Left lung (tissue), 4 donors: ENCODE measurements at regions not wholly inside any gene's neighbourhood (a gene's known extent, or its start where the extent isn't known, plus 50 kb on each side); places are given as distances from the start of the nearest gene placed in this dataset.

ENCODE experiments used
- ATAC-seq: fragments of 200-7000 bp; cut with Tn5 transposase; one replicate; pipeline ENCODE4 v1.9.1; 2020; ENCODE audit warnings: moderate library complexity
- DNase-seq, 4 donors: peaks; one replicate each; pipeline ENCODE4 v3.0.0-alpha.2; 2013 to 2020
- H3K27ac ChIP-seq, 2 donors: fragments of 200-600 bp; sonication (generic) in 1 of 2; one replicate each; pipeline versions ENCODE4 v1.5.0 to v1.8.0; 2020 to 2021
- H3K27me3 ChIP-seq, 2 donors: fragments of 200-600 bp; sonication (generic) in 1 of 2; one replicate each; pipeline versions ENCODE4 v1.5.0 to v1.8.0; 2020 to 2021
- H3K36me3 ChIP-seq, 2 donors: fragments of 200-600 bp; sonication (generic) in 1 of 2; one replicate each; pipeline versions ENCODE4 v1.5.0 to v1.8.0; 2020 to 2021
- H3K4me1 ChIP-seq, 2 donors: fragments of 200-600 bp; one replicate each; pipeline ENCODE4 v1.8.0; 2021
- H3K4me3 ChIP-seq, 2 donors: fragments of 200-600 bp; sonication (generic) in 1 of 2; one replicate each; pipeline versions ENCODE4 v1.5.0 to v1.8.0; 2020 to 2021; ENCODE audit warnings: mild to moderate bottlenecking in 1 of 2
- H3K9me3 ChIP-seq, 2 donors: fragments of 200-600 bp; sonication (generic) in 1 of 2; one replicate each; pipeline versions ENCODE4 v1.5.0 to v1.8.0; 2020 to 2021
- intact Hi-C, 2 donors: fragments of 100-400 bp; cut with DNase I; formaldehyde crosslinking; loops; one replicate each; pipeline versions ENCODE4 v1.11.2 to v1.14.2; 2022
- TF ChIP-seq, protein P1 (sequence below), 2 donors: fragments of 200-600 bp; sonication (generic) in 1 of 2; IDR thresholded peaks; one replicate each; pipeline versions ENCODE4 v1.5.0 to v1.8.0; 2021; ENCODE audit warnings: antibody characterized with exemption in 2 of 2
- donor health status: DM: no; HTN: yes; CAD: no.
- donor health status: DM: no; HTN: no; CAD: no.

GRCh38 chr18:44325903-44326635, 354.6 kb upstream of the SETBP1 start:
- Histone ChIP-seq H3K4me3 (no peak overlapping the region), H3K4me1 (no peaks in the 10 kb centered on the region), H3K27me3 (no peaks in the 10 kb centered on the region), H3K27ac (no peak overlapping the region), H3K36me3 (no peaks in the 10 kb centered on the region), H3K9me3 (peaks cover 0 to 2% of the 10 kb centered on the region in 2 donors)
- DNase-seq (peak in 2 of 4 donors; percentile 39 to 61), ATAC-seq (peak; percentile 54)
- TF ChIP-seq, protein P1, sequence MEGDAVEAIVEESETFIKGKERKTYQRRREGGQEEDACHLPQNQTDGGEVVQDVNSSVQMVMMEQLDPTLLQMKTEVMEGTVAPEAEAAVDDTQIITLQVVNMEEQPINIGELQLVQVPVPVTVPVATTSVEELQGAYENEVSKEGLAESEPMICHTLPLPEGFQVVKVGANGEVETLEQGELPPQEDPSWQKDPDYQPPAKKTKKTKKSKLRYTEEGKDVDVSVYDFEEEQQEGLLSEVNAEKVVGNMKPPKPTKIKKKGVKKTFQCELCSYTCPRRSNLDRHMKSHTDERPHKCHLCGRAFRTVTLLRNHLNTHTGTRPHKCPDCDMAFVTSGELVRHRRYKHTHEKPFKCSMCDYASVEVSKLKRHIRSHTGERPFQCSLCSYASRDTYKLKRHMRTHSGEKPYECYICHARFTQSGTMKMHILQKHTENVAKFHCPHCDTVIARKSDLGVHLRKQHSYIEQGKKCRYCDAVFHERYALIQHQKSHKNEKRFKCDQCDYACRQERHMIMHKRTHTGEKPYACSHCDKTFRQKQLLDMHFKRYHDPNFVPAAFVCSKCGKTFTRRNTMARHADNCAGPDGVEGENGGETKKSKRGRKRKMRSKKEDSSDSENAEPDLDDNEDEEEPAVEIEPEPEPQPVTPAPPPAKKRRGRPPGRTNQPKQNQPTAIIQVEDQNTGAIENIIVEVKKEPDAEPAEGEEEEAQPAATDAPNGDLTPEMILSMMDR (IDR thresholded peaks at IDR 0.05) = peak in 1 of 2 donors; percentile 24
- intact Hi-C loops = no loop called here

GRCh38 chr18:44331656-44332570, 348.8 kb upstream of the SETBP1 start:
- intact Hi-C loops = no loop called here
- no peak overlapping the region for H3K4me3 ChIP-seq
- no peaks in the 10 kb centered on the region for H3K36me3 ChIP-seq
- DNase-seq (peak in 2 of 4 donors; percentile 55 to 59), ATAC-seq (no peak)
- H3K27ac ChIP-seq = no peak overlapping the region
- H3K27me3 ChIP-seq = no peaks in the 10 kb centered on the region
- peaks cover 0 to 3% of the 10 kb centered on the region in 2 donors for H3K9me3 ChIP-seq
- TF ChIP-seq, protein P1 (IDR thresholded peaks at IDR 0.05) = no peak
- H3K4me1 ChIP-seq = no peaks in the 10 kb centered on the region

DNA sequence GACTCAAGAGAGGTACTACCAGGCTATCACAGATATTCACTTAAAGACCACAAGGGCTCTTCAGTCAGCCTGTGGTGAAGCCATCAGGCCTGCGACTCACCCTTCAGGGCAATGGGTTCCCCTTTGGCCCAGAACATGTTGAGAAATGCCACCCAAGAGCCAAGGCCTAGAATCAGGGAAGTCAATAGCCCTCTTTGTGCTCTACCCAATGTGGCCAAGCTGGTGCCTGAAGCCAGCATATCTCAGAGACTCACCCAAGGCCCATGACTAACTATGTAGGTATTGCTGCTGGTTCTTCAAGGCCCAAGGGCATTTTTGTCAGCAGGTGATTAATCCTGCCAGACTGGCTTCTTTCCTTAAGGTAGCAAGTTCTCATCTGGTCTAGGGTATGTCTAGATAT, 338.9 kb upstream of the SETBP1 start:
- no peak for DNase-seq
- no peak for ATAC-seq
- TF ChIP-seq, protein P1 (IDR thresholded peaks at IDR 0.05) = no peak
- no peak overlapping the region for H3K4me3 ChIP-seq
- H3K9me3 ChIP-seq = peaks cover 0 to 34% of the 10 kb centered on the region in 2 donors
- no peak overlapping the region for H3K27ac ChIP-seq
- no peaks in the 10 kb centered on the region for H3K36me3 ChIP-seq
- H3K4me1 ChIP-seq = no peaks in the 10 kb centered on the region
- intact Hi-C loops = no loop called here
- no peaks in the 10 kb centered on the region for H3K27me3 ChIP-seq

GRCh38 chr18:44342162-44342561, 338.5 kb upstream of the SETBP1 start:
- intact Hi-C loops = no loop called here
- Histone ChIP-seq H3K36me3 (no peaks in the 10 kb centered on the region), H3K9me3 (peaks cover 0 to 31% of the 10 kb centered on the region in 2 donors), H3K4me1 (no peaks in the 10 kb centered on the region), H3K4me3 (no peak overlapping the region), H3K27ac (no peak overlapping the region), H3K27me3 (no peaks in the 10 kb centered on the region)
- no peak for ATAC-seq
- no peak for DNase-seq
- TF ChIP-seq, protein P1 (IDR thresholded peaks at IDR 0.05) = no peak

DNA sequence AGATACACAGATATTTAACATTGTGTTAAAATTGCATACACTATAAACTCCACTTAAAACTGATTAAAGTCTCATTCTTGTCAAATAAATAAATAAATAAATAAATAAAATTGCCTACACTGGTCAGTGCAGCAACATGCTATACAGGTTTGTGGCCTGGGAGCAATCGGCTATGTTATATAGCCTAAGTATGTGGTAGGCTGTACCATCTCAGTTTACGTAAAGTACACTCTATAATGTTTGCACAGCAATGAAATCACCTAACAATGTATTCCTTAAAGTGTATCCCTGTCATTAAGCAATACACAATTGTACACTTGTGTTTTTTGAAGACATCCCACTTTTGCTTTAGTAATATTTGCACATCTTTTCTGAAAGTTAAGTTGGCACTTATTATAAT, 337.7 kb upstream of the SETBP1 start:
- no peaks in the 10 kb centered on the region for H3K27me3 ChIP-seq
- no peaks in the 10 kb centered on the region for H3K36me3 ChIP-seq
- intact Hi-C loops = no loop called here
- H3K27ac ChIP-seq = no peak overlapping the region
- no peak for ATAC-seq
- H3K4me1 ChIP-seq = no peaks in the 10 kb centered on the region
- H3K9me3 ChIP-seq = peaks cover 0 to 24% of the 10 kb centered on the region in 2 donors
- TF ChIP-seq, protein P1 (IDR thresholded peaks at IDR 0.05) = no peak
- no peak for DNase-seq
- no peak overlapping the region for H3K4me3 ChIP-seq
